Peyer's patch (tissue), 4 donors: ENCODE measurements at regions not wholly inside any gene's neighbourhood (a gene's known extent, or its start where the extent isn't known, plus 50 kb on each side); places are given as distances from the start of the nearest gene placed in this dataset.
"Not testable (repeated sequence)": the region's sequence is repeated elsewhere in the genome, so short reads cannot be mapped to it uniquely, and the experiment has no call there.

Source experiments
- DNase-seq, 3 donors: peaks; one replicate each; pipeline ENCODE4 v3.0.0-alpha.2; 2017 to 2019
- H3K27ac ChIP-seq, 4 donors: fragments of 200-600 bp; sonication (generic); one replicate each; pipeline ENCODE4 v1.5.1; 2016 to 2019
- H3K27me3 ChIP-seq, 2 donors: fragments of 200-600 bp; sonication (generic); one replicate each; pipeline ENCODE4 v1.5.1; 2019
- H3K36me3 ChIP-seq, 3 donors: fragments of 200-600 bp; sonication (generic); one replicate each; pipeline ENCODE4 v1.5.1; 2016 to 2019
- H3K4me1 ChIP-seq, 4 donors: fragments of 200-600 bp; sonication (generic); one replicate each; pipeline ENCODE4 v1.5.1; 2016 to 2019
- H3K4me3 ChIP-seq, 4 donors: fragments of 200-600 bp; sonication (generic); 1 replicate in 3 of 4; 2 replicates in 1 of 4; pipeline ENCODE4 v1.5.1; 2016 to 2019; ENCODE audit warnings: mild to moderate bottlenecking in 1 of 4
- H3K9me3 ChIP-seq, 4 donors: fragments of 200-600 bp; sonication (generic); one replicate each; pipeline ENCODE4 v1.5.1; 2016 to 2019; ENCODE audit warnings: mild to moderate bottlenecking in 1 of 4
- CTCF ChIP-seq, 6 experiments: fragments of 450-650 bp in 4 of 6; fragments of 200-600 bp in 2 of 6; sonication (generic) in 1 of 6; IDR thresholded peaks; one replicate each; pipeline ENCODE4 v1.5.1; 2017 to 2019; ENCODE audit warnings: antibody characterized with exemption in 6 of 6, mild to moderate bottlenecking in 3 of 6, moderate library complexity in 1 of 6
- POLR2A ChIP-seq, 2 donors: fragments of 450-650 bp; IDR thresholded peaks; one replicate each; pipeline ENCODE4 v1.5.1; 2017; ENCODE audit warnings: antibody characterized with exemption in 2 of 2, mild to moderate bottlenecking in 2 of 2, moderate library complexity in 2 of 2

- TF ChIP-seq POLR2A (IDR thresholded peaks at IDR 0.05) = no peak
- TF ChIP-seq CTCF (IDR thresholded peaks at IDR 0.05) = no peak
- H3K9me3 ChIP-seq = no peaks in the 10 kb centered on the region
- no peak for DNase-seq
- H3K4me1 ChIP-seq = no peaks in the 10 kb centered on the region
- H3K4me3 ChIP-seq = no peak overlapping the region
- H3K27ac ChIP-seq = no peak overlapping the region
- H3K36me3 ChIP-seq = no peaks in the 10 kb centered on the region
- H3K27me3 ChIP-seq = no peaks in the 10 kb centered on the region
Measured at GRCh38 chr1:240722788-240723187, 110.8 kb upstream of the GREM2 start.

DNA sequence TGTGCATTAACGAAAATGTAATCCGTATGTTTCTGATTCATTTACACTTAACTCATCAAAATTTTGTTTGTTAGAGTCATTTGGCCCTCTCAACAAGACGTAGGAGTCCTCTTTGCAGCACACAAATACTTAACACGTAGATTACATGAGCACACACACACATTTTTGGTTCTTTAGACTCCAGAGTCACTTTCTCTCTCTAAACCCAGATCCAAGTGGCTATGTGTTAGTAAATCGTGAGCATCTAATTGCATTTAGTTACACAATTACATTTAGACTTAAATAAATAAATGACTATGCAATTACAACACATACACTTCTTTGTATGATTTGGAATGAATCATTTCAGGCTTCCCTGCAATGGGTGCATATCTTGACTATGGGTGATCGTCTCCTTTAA lies 109.0 kb upstream of the GREM2 start:
- H3K27me3 ChIP-seq = no peaks in the 10 kb centered on the region
- TF ChIP-seq CTCF (IDR thresholded peaks at IDR 0.05) (no peak), POLR2A (IDR thresholded peaks at IDR 0.05) (no peak)
- H3K4me1 ChIP-seq = no peaks in the 10 kb centered on the region
- no peak overlapping the region for H3K4me3 ChIP-seq
- DNase-seq = no peak
- no peak overlapping the region for H3K27ac ChIP-seq
- no peaks in the 10 kb centered on the region for H3K36me3 ChIP-seq
- no peaks in the 10 kb centered on the region for H3K9me3 ChIP-seq

- no peaks in the 10 kb centered on the region for H3K27me3 ChIP-seq
- H3K4me3 ChIP-seq = no peak overlapping the region
- H3K9me3 ChIP-seq = no peaks in the 10 kb centered on the region
- DNase-seq = no peak
- H3K4me1 ChIP-seq = no peaks in the 10 kb centered on the region
- TF ChIP-seq CTCF (IDR thresholded peaks at IDR 0.05) (no peak), POLR2A (IDR thresholded peaks at IDR 0.05) (no peak)
- H3K36me3 ChIP-seq = no peaks in the 10 kb centered on the region
- H3K27ac ChIP-seq = no peak overlapping the region
Measured at GRCh38 chr1:240719953-240720700, 108.2 kb upstream of the GREM2 start.

- not testable (repeated sequence) for H3K9me3 ChIP-seq, H3K27ac ChIP-seq, H3K4me3 ChIP-seq, H3K36me3 ChIP-seq, DNase-seq, H3K27me3 ChIP-seq, H3K4me1 ChIP-seq
Measured at GRCh38 chr1:240716538-240716937, 104.6 kb upstream of the GREM2 start.

- Histone ChIP-seq H3K27me3 (no peaks in the 10 kb centered on the region), H3K4me1 (no peaks in the 10 kb centered on the region), H3K27ac (no peak overlapping the region), H3K9me3 (no peaks in the 10 kb centered on the region), H3K36me3 (no peaks in the 10 kb centered on the region), H3K4me3 (no peak overlapping the region)
- DNase-seq = no peak
- TF ChIP-seq CTCF (IDR thresholded peaks at IDR 0.05) (no peak), POLR2A (IDR thresholded peaks at IDR 0.05) (no peak)
Measured at GRCh38 chr1:240714568-240715292, 102.8 kb upstream of the GREM2 start.

DNA sequence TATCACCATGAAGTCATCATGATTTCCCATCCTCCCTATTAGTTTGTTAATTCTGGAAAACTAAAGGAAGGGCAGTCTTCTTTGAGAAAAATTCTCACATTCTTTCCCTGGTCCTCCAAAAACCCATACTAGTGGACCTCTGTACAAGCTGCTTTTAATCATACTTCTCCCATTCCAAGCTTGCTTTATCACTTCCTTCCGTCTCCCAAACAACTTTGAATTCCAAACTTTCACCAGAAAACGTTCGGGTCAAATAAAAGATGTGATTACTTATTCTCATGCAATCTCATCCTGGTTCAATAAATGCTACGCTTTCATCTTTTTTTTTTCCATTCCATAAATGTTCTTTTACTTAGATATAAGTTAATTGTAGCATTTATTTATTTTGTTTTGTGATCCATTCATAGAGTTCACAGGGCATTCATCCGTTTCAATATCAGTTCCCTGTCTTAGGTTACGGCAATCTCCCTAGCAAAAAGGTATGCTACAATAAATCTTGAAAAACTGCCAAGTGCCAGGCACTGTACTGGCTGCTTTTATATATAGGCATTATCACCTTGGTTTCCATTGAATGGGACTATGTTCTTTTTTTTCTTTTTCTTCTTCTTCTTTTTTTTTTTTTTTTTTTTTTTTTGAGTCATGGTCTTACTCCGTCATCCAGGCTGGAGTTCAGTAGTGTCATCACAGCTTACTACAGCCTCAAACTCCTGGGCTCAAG lies 100.2 kb upstream of the GREM2 start:
- DNase-seq = no peak
- no peak for TF ChIP-seq POLR2A (IDR thresholded peaks at IDR 0.05)

More for the DNA sequence above, 100.2 kb upstream of the GREM2 start:
- Histone ChIP-seq H3K4me3 (no peak overlapping the region), H3K9me3 (no peaks in the 10 kb centered on the region), H3K4me1 (no peaks in the 10 kb centered on the region), H3K27ac (no peak overlapping the region), H3K27me3 (no peaks in the 10 kb centered on the region), H3K36me3 (no peaks in the 10 kb centered on the region)
